Ishikawa (cell line): ENCODE measurements at regions not wholly inside any gene's neighbourhood (a gene's known extent, or its start where the extent isn't known, plus 50 kb on each side); places are given as distances from the start of the nearest gene placed in this dataset.

ENCODE experiments used
- CEBPB ChIP-seq: IDR thresholded peaks from 2 replicates; pipeline ENCODE4 v1.6.1; 2012
- CREB1 ChIP-seq: IDR thresholded peaks from 2 replicates; pipeline ENCODE4 v1.6.1; 2012; ENCODE audit warnings: low read depth
- EGR1 ChIP-seq: IDR thresholded peaks from 2 replicates; pipeline ENCODE4 v1.6.1; 2012
- EP300 ChIP-seq: IDR thresholded peaks from 2 replicates; pipeline ENCODE4 v1.6.1; 2012; ENCODE audit warnings: borderline replicate concordance
- FOXM1 ChIP-seq: IDR thresholded peaks from 2 replicates; pipeline ENCODE4 v1.6.1; 2012; ENCODE audit warnings: low read depth, borderline replicate concordance
- NFIC ChIP-seq: IDR thresholded peaks from 2 replicates; pipeline ENCODE4 v1.6.1; 2012
- RAD21 ChIP-seq: IDR thresholded peaks from 2 replicates; pipeline ENCODE4 v1.6.1; 2012; ENCODE audit warnings: low read depth
- TAF1 ChIP-seq: IDR thresholded peaks from 2 replicates; pipeline ENCODE4 v1.6.1; 2012; ENCODE audit warnings: low read depth, mild to moderate bottlenecking
- TCF12 ChIP-seq: IDR thresholded peaks from 2 replicates; pipeline ENCODE4 v1.6.1; 2012; ENCODE audit warnings: low read depth
- TEAD4 ChIP-seq: IDR thresholded peaks from 2 replicates; pipeline ENCODE4 v1.6.1; 2012
- YY1 ChIP-seq: IDR thresholded peaks from 2 replicates; pipeline ENCODE4 v1.6.1; 2012; ENCODE audit warnings: low read depth
- ZBTB7A ChIP-seq: IDR thresholded peaks from 2 replicates; pipeline ENCODE4 v1.6.1; 2012; ENCODE audit warnings: low read depth
- TF ChIP-seq, protein P1 (sequence below): IDR thresholded peaks from 2 replicates; pipeline ENCODE4 v1.6.1; 2012; ENCODE audit warnings: low read depth, mild to moderate bottlenecking
- TF ChIP-seq, protein P2 (sequence below): IDR thresholded peaks from 2 replicates; pipeline ENCODE4 v1.6.1; 2012

- TF ChIP-seq CEBPB (no peak), NFIC (no peak), EP300 (no peak), TEAD4 (no peak), EGR1 (no peak), YY1 (no peak), RAD21 (no peak), CREB1 (no peak), TAF1 (no peak), TCF12 (no peak), FOXM1 (no peak), ZBTB7A (no peak)
- TF ChIP-seq, protein P1, sequence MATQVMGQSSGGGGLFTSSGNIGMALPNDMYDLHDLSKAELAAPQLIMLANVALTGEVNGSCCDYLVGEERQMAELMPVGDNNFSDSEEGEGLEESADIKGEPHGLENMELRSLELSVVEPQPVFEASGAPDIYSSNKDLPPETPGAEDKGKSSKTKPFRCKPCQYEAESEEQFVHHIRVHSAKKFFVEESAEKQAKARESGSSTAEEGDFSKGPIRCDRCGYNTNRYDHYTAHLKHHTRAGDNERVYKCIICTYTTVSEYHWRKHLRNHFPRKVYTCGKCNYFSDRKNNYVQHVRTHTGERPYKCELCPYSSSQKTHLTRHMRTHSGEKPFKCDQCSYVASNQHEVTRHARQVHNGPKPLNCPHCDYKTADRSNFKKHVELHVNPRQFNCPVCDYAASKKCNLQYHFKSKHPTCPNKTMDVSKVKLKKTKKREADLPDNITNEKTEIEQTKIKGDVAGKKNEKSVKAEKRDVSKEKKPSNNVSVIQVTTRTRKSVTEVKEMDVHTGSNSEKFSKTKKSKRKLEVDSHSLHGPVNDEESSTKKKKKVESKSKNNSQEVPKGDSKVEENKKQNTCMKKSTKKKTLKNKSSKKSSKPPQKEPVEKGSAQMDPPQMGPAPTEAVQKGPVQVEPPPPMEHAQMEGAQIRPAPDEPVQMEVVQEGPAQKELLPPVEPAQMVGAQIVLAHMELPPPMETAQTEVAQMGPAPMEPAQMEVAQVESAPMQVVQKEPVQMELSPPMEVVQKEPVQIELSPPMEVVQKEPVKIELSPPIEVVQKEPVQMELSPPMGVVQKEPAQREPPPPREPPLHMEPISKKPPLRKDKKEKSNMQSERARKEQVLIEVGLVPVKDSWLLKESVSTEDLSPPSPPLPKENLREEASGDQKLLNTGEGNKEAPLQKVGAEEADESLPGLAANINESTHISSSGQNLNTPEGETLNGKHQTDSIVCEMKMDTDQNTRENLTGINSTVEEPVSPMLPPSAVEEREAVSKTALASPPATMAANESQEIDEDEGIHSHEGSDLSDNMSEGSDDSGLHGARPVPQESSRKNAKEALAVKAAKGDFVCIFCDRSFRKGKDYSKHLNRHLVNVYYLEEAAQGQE = no peak
- TF ChIP-seq, protein P2, sequence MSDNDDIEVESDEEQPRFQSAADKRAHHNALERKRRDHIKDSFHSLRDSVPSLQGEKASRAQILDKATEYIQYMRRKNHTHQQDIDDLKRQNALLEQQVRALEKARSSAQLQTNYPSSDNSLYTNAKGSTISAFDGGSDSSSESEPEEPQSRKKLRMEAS = no peak
These were observed 175.2 kb upstream of the ARID1B start for GRCh38 chr6:156602066-156602385.
